Mesenchymal stem cell (in vitro differentiated cells and primary cell): ENCODE measurements at regions not wholly inside any gene's neighbourhood (a gene's known extent, or its start where the extent isn't known, plus 50 kb on each side); places are given as distances from the start of the nearest gene placed in this dataset.

Experiments
- DNase-seq: peaks from one replicate; pipeline ENCODE4 v3.0.0-alpha.2; 2013
- H2AFZ ChIP-seq: one replicate; pipeline ENCODE4 v1.6.1; 2013; ENCODE audit warnings: low read depth, mild to moderate bottlenecking, control low read depth, inconsistent platforms, low read length, moderate library complexity
- H2AK5ac ChIP-seq: 2 replicates; pipeline ENCODE4 v1.6.1; 2013; ENCODE audit warnings: low read length, moderate library complexity, mild to moderate bottlenecking, inconsistent platforms; ENCODE audit not compliant: severe bottlenecking
- H2BK120ac ChIP-seq: one replicate; pipeline ENCODE4 v1.6.1; 2013; ENCODE audit warnings: low read depth, mild to moderate bottlenecking, inconsistent platforms, low read length, moderate library complexity
- H2BK12ac ChIP-seq, 2 experiments: one replicate each; pipeline ENCODE4 v1.6.1; 2013; ENCODE audit warnings: inconsistent platforms in 2 of 2, low read length in 2 of 2, mild to moderate bottlenecking in 2 of 2, moderate library complexity in 2 of 2, control low read depth in 1 of 2
- H2BK15ac ChIP-seq: one replicate; pipeline ENCODE4 v1.6.1; 2013; ENCODE audit warnings: mild to moderate bottlenecking, low read depth, inconsistent platforms; ENCODE audit not compliant: poor library complexity, severe bottlenecking
- H2BK5ac ChIP-seq: 2 replicates; pipeline ENCODE4 v1.6.1; 2013; ENCODE audit warnings: low read depth, mild to moderate bottlenecking, low read length, control low read depth, inconsistent platforms; ENCODE audit not compliant: poor library complexity, severe bottlenecking
- H3K14ac ChIP-seq, 2 experiments: one replicate each; pipeline ENCODE4 v1.6.1; 2013; ENCODE audit warnings: inconsistent platforms in 2 of 2, low read length in 2 of 2, control low read depth in 1 of 2, mild to moderate bottlenecking in 1 of 2, moderate library complexity in 1 of 2
- H3K18ac ChIP-seq, 2 experiments: one replicate each; pipeline ENCODE4 v1.6.1; 2013; ENCODE audit warnings: inconsistent platforms in 2 of 2, low read length in 2 of 2, control low read depth in 1 of 2, low read depth in 1 of 2, mild to moderate bottlenecking in 1 of 2
- H3K23ac ChIP-seq, 2 experiments: one replicate each; pipeline ENCODE4 v1.6.1; 2013; ENCODE audit warnings: inconsistent platforms in 2 of 2, low read length in 2 of 2, mild to moderate bottlenecking in 2 of 2, moderate library complexity in 2 of 2, control low read depth in 1 of 2
- H3K27ac ChIP-seq: 2 replicates; pipeline ENCODE4 v1.5.1; 2013; ENCODE audit warnings: mild to moderate bottlenecking, moderate library complexity, low read length, control low read depth, inconsistent platforms; ENCODE audit not compliant: poor library complexity, severe bottlenecking
- H3K27me3 ChIP-seq, 2 experiments: 2 replicates each; pipeline versions ENCODE4 v1.6.1 to v1.7.0; 2013; ENCODE audit warnings: low read length in 2 of 2, mild to moderate bottlenecking in 2 of 2, moderate library complexity in 2 of 2, control low read depth in 1 of 2, inconsistent platforms in 1 of 2; ENCODE audit not compliant: control insufficient read depth in 1 of 2, insufficient read depth in 1 of 2
- H3K36me3 ChIP-seq, 2 experiments: 2 replicates each; pipeline versions ENCODE4 v1.6.1 to v1.7.0; 2013; ENCODE audit warnings: low read length in 2 of 2, control low read depth in 1 of 2, inconsistent platforms in 1 of 2, low read depth in 1 of 2, mild to moderate bottlenecking in 1 of 2; ENCODE audit not compliant: insufficient read depth in 2 of 2, control insufficient read depth in 1 of 2
- H3K4ac ChIP-seq, 2 experiments: one replicate each; pipeline ENCODE4 v1.6.1; 2013; ENCODE audit warnings: inconsistent platforms in 2 of 2, low read length in 2 of 2, mild to moderate bottlenecking in 2 of 2, moderate library complexity in 2 of 2, control low read depth in 1 of 2, low read depth in 1 of 2
- H3K4me1 ChIP-seq: 2 replicates; pipeline ENCODE4 v1.6.1; 2013; ENCODE audit warnings: low read depth, low read length, control low read depth; ENCODE audit not compliant: control insufficient read depth, insufficient read depth
- H3K4me2 ChIP-seq: 2 replicates; pipeline ENCODE4 v1.6.1; 2013; ENCODE audit warnings: low read length, mild to moderate bottlenecking, inconsistent platforms; ENCODE audit not compliant: poor library complexity, severe bottlenecking
- H3K4me3 ChIP-seq, 2 experiments: 2 replicates each; pipeline versions ENCODE4 v1.5.1 to v1.7.0; 2013; ENCODE audit warnings: low read length in 2 of 2, mild to moderate bottlenecking in 2 of 2, control low read depth in 1 of 2, low read depth in 1 of 2; ENCODE audit not compliant: insufficient read depth in 1 of 2
- H3K79me1 ChIP-seq: replicated peaks from 2 replicates; pipeline ENCODE4 v1.6.1; 2013; ENCODE audit warnings: mild to moderate bottlenecking, control low read depth, low read length, inconsistent platforms; ENCODE audit not compliant: poor library complexity, severe bottlenecking
- H3K9ac ChIP-seq: 2 replicates; pipeline ENCODE4 v1.7.0; 2013; ENCODE audit warnings: mild to moderate bottlenecking, low read length, moderate library complexity
- H3K9me3 ChIP-seq: 2 replicates; pipeline ENCODE4 v1.7.0; 2013; ENCODE audit warnings: mild to moderate bottlenecking, low read length; ENCODE audit not compliant: control insufficient read depth
- H4K8ac ChIP-seq: one replicate; pipeline ENCODE4 v1.6.1; 2013; ENCODE audit warnings: inconsistent platforms, mild to moderate bottlenecking, low read length, moderate library complexity
- H4K91ac ChIP-seq: one replicate; pipeline ENCODE4 v1.6.1; 2013; ENCODE audit warnings: mild to moderate bottlenecking, low read length, inconsistent platforms
- WGBS: methylation state at CpG from one replicate; pipeline ENCODE4 v1.1.7; 2013; ENCODE audit warnings: mixed read lengths; 5-methylcytosine and 5-hydroxymethylcytosine counted together

DNA sequence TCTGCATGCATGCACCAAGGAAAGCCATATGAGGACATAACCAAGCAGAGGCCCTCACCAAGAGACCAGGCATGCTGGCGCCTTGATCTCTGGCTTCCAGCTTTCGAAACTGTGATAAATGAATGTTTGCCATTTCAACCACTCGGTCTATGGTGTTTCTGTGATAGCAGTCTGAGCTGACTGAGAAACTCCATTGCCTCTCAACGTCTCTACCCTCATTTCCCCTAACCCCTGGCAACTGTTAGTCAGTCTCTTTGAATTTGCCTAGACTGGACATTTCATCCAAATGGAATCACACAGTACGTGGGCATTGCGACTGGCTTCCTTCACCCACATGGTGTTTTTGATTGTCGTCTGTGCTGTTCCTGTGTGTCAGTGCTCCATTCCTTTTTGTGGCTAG, 88.0 kb upstream of the MPHOSPH6 start:
- Histone ChIP-seq H2BK12ac (no peak overlapping the region), H3K4me2 (no peak overlapping the region), H3K9me3 (no peaks in the 10 kb centered on the region), H3K4ac (no peak overlapping the region), H2BK5ac (no peak overlapping the region), H4K91ac (no peak overlapping the region), H3K4me1 (no peaks in the 10 kb centered on the region), H3K27me3 (peaks cover 29 to 31% of the 10 kb centered on the region in 2 experiments), H4K8ac (no peak overlapping the region), H3K14ac (no peak overlapping the region), H3K9ac (no peak overlapping the region), H3K4me3 (no peak overlapping the region), H2BK120ac (no peak overlapping the region), H3K23ac (no peak overlapping the region), H3K79me1 (no peaks in the 10 kb centered on the region), H3K27ac (no peak overlapping the region), H3K36me3 (no peaks in the 10 kb centered on the region), H2BK15ac (no peak overlapping the region), H3K18ac (no peak overlapping the region), H2AK5ac (no peak overlapping the region), H2AFZ (no peak overlapping the region)
- whole genome bisulfite sequencing: 79% methylated on average over 7 of the region's 7 CpGs
- no peak for DNase-seq

- H3K14ac ChIP-seq: no peak overlapping the region
- no peak overlapping the region for H3K27ac ChIP-seq
- no peak overlapping the region for H3K9ac ChIP-seq
- no peak overlapping the region for H4K91ac ChIP-seq
- H3K4ac ChIP-seq: no peak overlapping the region
- no peak overlapping the region for H2BK12ac ChIP-seq
- no peaks in the 10 kb centered on the region for H3K36me3 ChIP-seq
- H3K18ac ChIP-seq: no peak overlapping the region
- H3K9me3 ChIP-seq: no peaks in the 10 kb centered on the region
- no peak overlapping the region for H3K23ac ChIP-seq
- no peak overlapping the region for H3K4me2 ChIP-seq
- H2BK5ac ChIP-seq: no peak overlapping the region
- 58% methylated on average over 2 of the region's 2 CpGs for WGBS
- H2AFZ ChIP-seq: no peak overlapping the region
- H3K4me1 ChIP-seq: no peaks in the 10 kb centered on the region
- H4K8ac ChIP-seq: no peak overlapping the region
- H3K79me1 ChIP-seq: no peaks in the 10 kb centered on the region
- H2AK5ac ChIP-seq: no peak overlapping the region
- peaks cover 11 to 12% of the 10 kb centered on the region in 2 experiments for H3K27me3 ChIP-seq
- no peak overlapping the region for H3K4me3 ChIP-seq
- no peak overlapping the region for H2BK15ac ChIP-seq
- no peak for DNase-seq
- no peak overlapping the region for H2BK120ac ChIP-seq
Observed at GRCh38 chr16:82252582-82252981, 82.6 kb upstream of the MPHOSPH6 start.

- Histone ChIP-seq H3K79me1 (no peaks in the 10 kb centered on the region), H2BK120ac (no peak overlapping the region), H4K8ac (no peak overlapping the region), H3K9me3 (peaks cover 7% of the 10 kb centered on the region), H4K91ac (no peak overlapping the region), H3K27ac (no peak overlapping the region), H2AFZ (no peak overlapping the region), H3K9ac (no peak overlapping the region), H3K4me3 (no peak overlapping the region), H3K27me3 (peaks cover 6 to 7% of the 10 kb centered on the region in 2 experiments), H3K4me2 (no peak overlapping the region), H2BK5ac (no peak overlapping the region), H3K14ac (no peak overlapping the region), H2BK15ac (no peak overlapping the region), H3K4me1 (no peaks in the 10 kb centered on the region), H3K36me3 (no peaks in the 10 kb centered on the region), H3K18ac (no peak overlapping the region), H2AK5ac (no peak overlapping the region), H2BK12ac (no peak overlapping the region), H3K4ac (no peak overlapping the region), H3K23ac (no peak overlapping the region)
- WGBS: 81% methylated on average over 1 of the region's 1 CpG
- DNase-seq: no peak
Observed at GRCh38 chr16:82248677-82249076, 78.7 kb upstream of the MPHOSPH6 start.

- no peak overlapping the region for H2BK5ac ChIP-seq
- no peak overlapping the region for H3K27ac ChIP-seq
- no peak overlapping the region for H2AFZ ChIP-seq
- no peak overlapping the region for H3K9ac ChIP-seq
- WGBS: 66% methylated on average over 5 of the region's 5 CpGs
- H3K4me1 ChIP-seq: no peaks in the 10 kb centered on the region
- no peak overlapping the region for H2BK15ac ChIP-seq
- no peak overlapping the region for H3K4ac ChIP-seq
- H2BK12ac ChIP-seq: no peak overlapping the region
- no peak overlapping the region for H3K14ac ChIP-seq
- no peak overlapping the region for H2AK5ac ChIP-seq
- DNase-seq: no peak
- H3K18ac ChIP-seq: no peak overlapping the region
- H4K8ac ChIP-seq: no peak overlapping the region
- H3K79me1 ChIP-seq: no peaks in the 10 kb centered on the region
- H2BK120ac ChIP-seq: no peak overlapping the region
- H3K27me3 ChIP-seq: peaks cover 6 to 7% of the 10 kb centered on the region in 2 experiments
- H3K36me3 ChIP-seq: no peaks in the 10 kb centered on the region
- no peak overlapping the region for H3K4me3 ChIP-seq
- no peak overlapping the region for H3K4me2 ChIP-seq
- no peak overlapping the region for H3K23ac ChIP-seq
- H3K9me3 ChIP-seq: peaks cover 11% of the 10 kb centered on the region
- H4K91ac ChIP-seq: no peak overlapping the region
Observed at GRCh38 chr16:82248012-82248656, 78.1 kb upstream of the MPHOSPH6 start.
